T-helper 17 cell (primary cell): ENCODE measurements at regions not wholly inside any gene's neighbourhood (a gene's known extent, or its start where the extent isn't known, plus 50 kb on each side); places are given as distances from the start of the nearest gene placed in this dataset.

ENCODE experiments used
- ATAC-seq: fragments of 150-1000 bp; cut with Tn5 transposase; 2 replicates; pipeline ENCODE4 v1.10.0; 2021; ENCODE audit warnings: mild to moderate bottlenecking, moderate library complexity
- DNase-seq, 3 donors: peaks; one replicate each; pipeline versions ENCODE4 v3.0.0 to v3.0.0-alpha.2; 2020 to 2021
- H3K9me3 ChIP-seq: one replicate; pipeline ENCODE4 v1.7.0; 2013; ENCODE audit warnings: low read length, mild to moderate bottlenecking; ENCODE audit not compliant: control insufficient read depth, poor library complexity, severe bottlenecking
- H3K27ac Mint-ChIP-seq: one replicate; pipeline ENCODE4 v1.8.0; 2022; ENCODE audit warnings: mild to moderate bottlenecking, moderate library complexity, mixed read lengths
- H3K27me3 Mint-ChIP-seq: one replicate; pipeline ENCODE4 v1.8.0; 2022; ENCODE audit warnings: mixed read lengths
- H3K36me3 Mint-ChIP-seq: one replicate; pipeline ENCODE4 v1.8.0; 2022; ENCODE audit warnings: low read depth, mixed read lengths
- H3K4me1 Mint-ChIP-seq: one replicate; pipeline ENCODE4 v1.8.0; 2022; ENCODE audit warnings: mild to moderate bottlenecking, mixed read lengths
- H3K4me3 Mint-ChIP-seq: one replicate; pipeline ENCODE4 v1.8.0; 2022; ENCODE audit warnings: mild to moderate bottlenecking, moderate library complexity, mixed read lengths

DNA sequence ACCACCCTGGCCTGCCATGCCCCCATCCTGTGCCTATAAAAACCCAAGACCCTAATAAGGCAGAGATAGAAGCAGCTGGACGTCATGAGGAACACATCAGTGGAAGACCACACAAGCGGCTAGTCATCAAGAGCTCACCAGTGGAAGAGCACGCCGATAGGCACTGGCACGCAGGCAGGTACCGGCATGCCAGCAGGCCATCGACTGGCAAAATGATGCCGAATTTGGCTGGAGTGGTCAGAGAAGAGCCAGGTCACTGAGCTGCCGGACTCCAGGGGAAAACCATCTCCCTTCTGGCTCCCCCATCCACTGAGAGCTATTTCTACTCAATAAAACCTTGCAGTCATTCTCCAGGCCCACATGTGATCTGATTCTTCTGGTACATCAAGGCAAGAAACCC, 227.6 kb upstream of the EXOC2 start:
- ATAC-seq: no peak

DNA sequence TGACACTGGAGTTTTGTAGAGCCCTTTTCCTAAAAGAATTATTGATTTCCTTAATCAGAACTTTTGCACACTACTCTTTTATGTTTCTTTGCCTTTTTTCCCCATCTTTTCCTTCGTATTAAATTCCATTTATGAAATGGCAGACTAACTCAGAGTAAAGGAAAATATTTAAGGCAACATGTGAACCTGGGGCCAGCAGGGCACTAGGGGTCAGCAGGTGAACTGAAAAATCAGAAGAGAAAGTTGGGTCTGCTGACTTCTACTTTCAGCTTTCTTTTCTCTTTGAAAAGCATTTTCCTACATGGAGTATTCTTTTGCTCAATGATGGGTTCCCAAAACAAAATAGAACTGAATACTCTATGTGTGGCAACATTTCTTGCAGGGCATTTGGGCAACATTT, 226.6 kb upstream of the EXOC2 start:
- H3K36me3 Mint-ChIP-seq: no peaks in the 10 kb centered on the region
- H3K27me3 Mint-ChIP-seq: peaks cover 31% of the 10 kb centered on the region
- H3K4me1 Mint-ChIP-seq: no peaks in the 10 kb centered on the region
- no peak overlapping the region for H3K27ac Mint-ChIP-seq
- no peak overlapping the region for H3K4me3 Mint-ChIP-seq
- no peak for DNase-seq
- ATAC-seq: no peak
- no peaks in the 10 kb centered on the region for H3K9me3 ChIP-seq

More for the DNA sequence above, 227.6 kb upstream of the EXOC2 start:
- no peak for DNase-seq
- no peaks in the 10 kb centered on the region for H3K36me3 Mint-ChIP-seq
- H3K4me3 Mint-ChIP-seq: no peak overlapping the region
- peaks cover 21% of the 10 kb centered on the region for H3K27me3 Mint-ChIP-seq
- H3K9me3 ChIP-seq: no peaks in the 10 kb centered on the region
- no peaks in the 10 kb centered on the region for H3K4me1 Mint-ChIP-seq
- no peak overlapping the region for H3K27ac Mint-ChIP-seq

- peaks cover 35% of the 10 kb centered on the region for H3K27me3 Mint-ChIP-seq
Observed at GRCh38 chr6:917939-918338, 225.0 kb upstream of the EXOC2 start.

GRCh38 chr6:917296-917695, 224.4 kb upstream of the EXOC2 start:
- Mint-ChIP-seq H3K27ac (no peak overlapping the region), H3K4me1 (no peaks in the 10 kb centered on the region), H3K27me3 (peaks cover 38% of the 10 kb centered on the region), H3K36me3 (no peaks in the 10 kb centered on the region), H3K4me3 (no peak overlapping the region)
- DNase-seq (no peak), ATAC-seq (no peak)
- H3K9me3 ChIP-seq: no peaks in the 10 kb centered on the region

More at GRCh38 chr6:917939-918338, 225.0 kb upstream of the EXOC2 start:
- Mint-ChIP-seq H3K36me3 (no peaks in the 10 kb centered on the region), H3K27ac (no peak overlapping the region), H3K4me1 (no peaks in the 10 kb centered on the region), H3K4me3 (no peak overlapping the region)
- DNase-seq (no peak), ATAC-seq (no peak)
- H3K9me3 ChIP-seq: no peaks in the 10 kb centered on the region

DNA sequence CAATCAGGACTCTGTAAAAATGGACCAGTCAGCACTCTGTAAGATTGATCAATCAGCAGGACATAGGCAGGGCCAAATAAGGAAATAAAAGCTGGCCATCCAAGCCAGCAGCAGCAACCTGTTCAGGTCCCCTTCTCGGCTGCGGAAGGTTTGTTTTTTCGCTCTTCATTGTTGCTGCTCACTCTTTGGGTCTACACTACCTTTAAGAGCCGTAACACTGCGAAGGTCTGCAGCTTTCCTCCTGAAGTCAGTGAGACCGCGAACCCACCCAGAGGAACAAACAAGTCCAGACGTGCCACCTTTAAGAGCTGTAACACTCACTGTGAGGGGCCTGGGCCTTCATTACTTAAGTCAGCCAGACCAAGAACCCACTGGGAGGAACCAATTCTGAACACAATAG, 223.2 kb upstream of the EXOC2 start:
- no peak overlapping the region for H3K4me3 Mint-ChIP-seq
- no peak overlapping the region for H3K27ac Mint-ChIP-seq
- ATAC-seq: no peak
- H3K27me3 Mint-ChIP-seq: peaks cover 49% of the 10 kb centered on the region
- DNase-seq: no peak
- no peaks in the 10 kb centered on the region for H3K4me1 Mint-ChIP-seq
- H3K9me3 ChIP-seq: no peaks in the 10 kb centered on the region
- no peaks in the 10 kb centered on the region for H3K36me3 Mint-ChIP-seq

GRCh38 chr6:912871-913835, 220.2 kb upstream of the EXOC2 start:
- Mint-ChIP-seq H3K27ac (no peak overlapping the region), H3K27me3 (peaks cover 63% of the 10 kb centered on the region)

DNA sequence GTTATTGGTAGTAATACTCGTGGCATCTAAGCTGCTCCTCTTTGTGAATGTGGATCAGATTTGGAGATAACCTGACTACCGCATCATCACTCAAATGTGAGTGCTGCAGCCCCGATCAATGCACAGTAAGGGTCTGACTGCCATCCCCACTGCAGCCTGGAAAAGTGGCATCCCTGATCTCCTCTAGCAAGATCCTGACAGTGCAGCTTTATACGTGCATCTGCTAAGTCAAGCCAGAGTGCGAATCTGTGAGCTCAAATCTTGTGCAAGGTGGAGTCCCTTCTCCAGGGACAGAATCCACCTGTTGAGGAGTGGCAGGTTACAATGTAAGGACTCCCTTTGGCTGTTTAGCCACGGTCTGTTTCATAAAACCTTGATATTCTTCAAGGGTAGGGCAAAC, 215.0 kb upstream of the EXOC2 start:
- Mint-ChIP-seq H3K36me3 (no peaks in the 10 kb centered on the region), H3K4me3 (no peak overlapping the region), H3K27me3 (peaks cover 42% of the 10 kb centered on the region), H3K4me1 (peaks cover 2% of the 10 kb centered on the region), H3K27ac (no peak overlapping the region)
- DNase-seq: no peak
- no peak for ATAC-seq
- no peaks in the 10 kb centered on the region for H3K9me3 ChIP-seq

More at GRCh38 chr6:912871-913835, 220.2 kb upstream of the EXOC2 start:
- ATAC-seq (no peak), DNase-seq (no peak)
- Mint-ChIP-seq H3K4me3 (no peak overlapping the region), H3K4me1 (no peaks in the 10 kb centered on the region), H3K36me3 (no peaks in the 10 kb centered on the region)
- no peaks in the 10 kb centered on the region for H3K9me3 ChIP-seq

GRCh38 chr6:906920-907319, 214.0 kb upstream of the EXOC2 start:
- no peak for ATAC-seq
- no peaks in the 10 kb centered on the region for H3K9me3 ChIP-seq
- H3K4me3 Mint-ChIP-seq: no peak overlapping the region
- H3K27me3 Mint-ChIP-seq: peaks cover 35% of the 10 kb centered on the region
- no peaks in the 10 kb centered on the region for H3K36me3 Mint-ChIP-seq
- H3K27ac Mint-ChIP-seq: no peak overlapping the region
- H3K4me1 Mint-ChIP-seq: peaks cover 2% of the 10 kb centered on the region
- no peak for DNase-seq

GRCh38 chr6:905556-905955, 212.6 kb upstream of the EXOC2 start:
- no peak overlapping the region for H3K27ac Mint-ChIP-seq
- H3K4me3 Mint-ChIP-seq: no peak overlapping the region
- no peaks in the 10 kb centered on the region for H3K36me3 Mint-ChIP-seq
- DNase-seq (no peak), ATAC-seq (no peak)
- no peaks in the 10 kb centered on the region for H3K9me3 ChIP-seq
- H3K4me1 Mint-ChIP-seq: peaks cover 2% of the 10 kb centered on the region
- peaks cover 29% of the 10 kb centered on the region for H3K27me3 Mint-ChIP-seq

DNA sequence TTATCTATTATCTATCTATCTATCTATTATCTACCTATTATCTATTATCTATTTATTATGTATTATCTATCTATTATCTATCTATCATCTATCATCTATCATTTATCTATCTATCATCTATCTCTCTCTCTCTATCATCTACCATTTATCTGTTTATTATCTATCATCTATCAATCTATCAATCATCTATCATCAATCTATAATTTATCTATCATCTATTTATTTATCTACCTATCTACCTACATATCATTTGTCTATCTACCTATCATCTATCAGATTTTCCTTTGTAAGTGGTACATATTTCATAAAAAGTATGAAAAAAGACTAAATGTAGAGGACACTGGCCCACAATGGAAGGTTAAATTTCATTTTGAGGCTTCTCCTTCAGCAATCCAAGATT, 212.1 kb upstream of the EXOC2 start:
- no peaks in the 10 kb centered on the region for H3K36me3 Mint-ChIP-seq

DNA sequence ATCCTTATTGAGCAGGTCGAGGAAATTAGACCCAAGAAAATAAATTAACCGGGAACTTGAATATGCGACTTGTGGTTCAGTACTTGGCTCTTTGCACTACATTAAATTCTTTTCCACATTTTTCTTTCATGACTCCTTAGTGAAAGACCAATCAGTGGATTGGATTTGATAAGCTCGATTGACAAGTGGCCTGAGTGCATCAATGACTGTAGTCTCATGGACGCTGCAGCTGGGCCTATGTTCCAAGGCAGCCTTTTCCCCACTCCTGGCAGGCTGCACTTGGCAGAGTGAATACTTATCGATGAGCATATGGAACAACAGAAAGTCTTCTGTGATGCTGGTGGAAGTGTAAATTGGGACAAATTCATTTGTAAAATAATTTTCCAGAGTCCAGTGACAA, 210.8 kb upstream of the EXOC2 start:
- H3K27me3 Mint-ChIP-seq: peaks cover 30% of the 10 kb centered on the region
- no peaks in the 10 kb centered on the region for H3K9me3 ChIP-seq
- DNase-seq (no peak), ATAC-seq (no peak)
- H3K4me3 Mint-ChIP-seq: no peak overlapping the region
- H3K27ac Mint-ChIP-seq: no peak overlapping the region
- no peaks in the 10 kb centered on the region for H3K36me3 Mint-ChIP-seq
- peaks cover 2% of the 10 kb centered on the region for H3K4me1 Mint-ChIP-seq

More for the DNA sequence above, 212.1 kb upstream of the EXOC2 start:
- no peak overlapping the region for H3K27ac Mint-ChIP-seq
- no peaks in the 10 kb centered on the region for H3K9me3 ChIP-seq
- H3K4me1 Mint-ChIP-seq: peaks cover 2% of the 10 kb centered on the region
- no peak overlapping the region for H3K4me3 Mint-ChIP-seq
- H3K27me3 Mint-ChIP-seq: peaks cover 29% of the 10 kb centered on the region
- no peak for ATAC-seq
- DNase-seq: no peak

- Mint-ChIP-seq H3K27ac (no peak overlapping the region), H3K4me3 (no peak overlapping the region), H3K4me1 (peaks cover 2% of the 10 kb centered on the region), H3K27me3 (peaks cover 29% of the 10 kb centered on the region), H3K36me3 (peaks cover 2% of the 10 kb centered on the region)
- no peak for DNase-seq
- ATAC-seq: no peak
- no peaks in the 10 kb centered on the region for H3K9me3 ChIP-seq
Observed at GRCh38 chr6:901696-902460, 208.9 kb upstream of the EXOC2 start.

- Mint-ChIP-seq H3K4me1 (peaks cover 2% of the 10 kb centered on the region), H3K27ac (no peak overlapping the region), H3K27me3 (peaks cover 28% of the 10 kb centered on the region), H3K36me3 (peaks cover 2% of the 10 kb centered on the region), H3K4me3 (no peak overlapping the region)
- H3K9me3 ChIP-seq: no peaks in the 10 kb centered on the region
- ATAC-seq: no peak
- no peak for DNase-seq
Observed at GRCh38 chr6:900716-901605, 208.0 kb upstream of the EXOC2 start.
